GM21825 (cell line): ENCODE measurements at regions not wholly inside any gene's neighbourhood (a gene's known extent, or its start where the extent isn't known, plus 50 kb on each side); places are given as distances from the start of the nearest gene placed in this dataset.
"Not testable (repeated sequence)": the region's sequence is repeated elsewhere in the genome, so short reads cannot be mapped to it uniquely, and the experiment has no call there.

ENCODE experiments used
- ATAC-seq: cut with Tn5 transposase; IDR thresholded peaks from one replicate; pipeline ENCODE4 v1.9.1; 2021; ENCODE audit warnings: mild to moderate bottlenecking, moderate library complexity; ENCODE audit not compliant: unreplicated experiment

- ATAC-seq = no peak
These were observed 162.2 kb upstream of the TNRC6C start for GRCh38 chr17:77796176-77796860.

GRCh38 chr17:77798031-77798430 is 160.5 kb upstream of the TNRC6C start:
- no peak for ATAC-seq

GRCh38 chr17:77798481-77798880 is 160.0 kb upstream of the TNRC6C start:
- ATAC-seq = no peak

GRCh38 chr17:77800816-77801215 is 157.7 kb upstream of the TNRC6C start:
- no peak for ATAC-seq

- no peak for ATAC-seq
These were observed 156.8 kb upstream of the TNRC6C start for GRCh38 chr17:77801545-77802332.

DNA sequence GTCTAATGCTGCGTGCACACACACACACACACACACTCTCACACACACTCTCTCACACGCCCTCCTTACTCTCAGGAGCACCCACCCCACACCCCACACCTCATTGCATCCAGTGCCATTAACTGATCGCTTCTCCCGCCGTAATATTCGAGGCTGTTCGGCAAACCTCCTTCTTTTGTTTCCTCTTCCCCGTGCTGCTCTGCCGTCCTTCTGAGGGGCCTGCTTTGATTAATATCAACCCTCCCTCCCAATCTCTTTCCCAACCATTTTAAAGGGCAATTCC is 156.2 kb upstream of the TNRC6C start:
- no peak for ATAC-seq

GRCh38 chr17:77802811-77803220 is 155.7 kb upstream of the TNRC6C start:
- no peak for ATAC-seq

- no peak for ATAC-seq
These were observed 154.8 kb upstream of the TNRC6C start for GRCh38 chr17:77803726-77804125.

- no peak for ATAC-seq
These were observed 153.6 kb upstream of the TNRC6C start for GRCh38 chr17:77804796-77805426.

GRCh38 chr17:77805970-77806369 is 152.5 kb upstream of the TNRC6C start:
- not testable (repeated sequence) for ATAC-seq

- no peak for ATAC-seq
These were observed 151.3 kb upstream of the TNRC6C start for GRCh38 chr17:77807051-77807745.

DNA sequence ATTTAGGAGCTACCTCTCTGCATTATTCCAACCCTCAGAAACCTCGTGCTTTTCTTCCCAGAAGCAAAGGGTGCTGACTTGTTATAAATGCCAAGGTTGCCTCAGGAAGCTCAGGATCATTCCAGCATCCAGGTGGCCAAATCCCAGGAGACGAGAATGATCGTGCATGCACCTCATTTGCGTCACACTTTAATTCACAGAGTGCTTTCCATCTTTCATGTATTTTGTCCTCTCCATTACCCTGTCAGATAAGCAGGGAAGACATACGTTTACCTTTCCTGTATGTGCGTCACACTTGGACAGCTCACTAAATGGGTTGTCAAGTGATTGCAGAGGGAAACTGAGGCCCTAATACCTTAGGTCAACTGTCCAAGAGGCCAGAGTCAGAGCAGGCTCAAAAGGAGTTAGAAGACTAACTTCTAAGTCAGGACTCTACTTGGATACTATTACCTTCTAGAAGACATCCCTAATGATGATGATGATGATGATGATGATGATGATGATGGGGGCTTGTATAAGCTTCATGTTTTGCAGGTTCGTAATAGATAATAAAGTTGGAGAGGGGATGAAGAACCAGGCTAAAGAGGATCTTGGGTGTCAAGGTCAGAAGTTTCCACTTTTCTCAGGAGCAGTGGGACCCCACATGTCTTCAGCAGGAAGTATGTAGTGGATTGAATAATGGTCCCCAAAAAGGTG is 150.6 kb upstream of the TNRC6C start:
- ATAC-seq = no peak

DNA sequence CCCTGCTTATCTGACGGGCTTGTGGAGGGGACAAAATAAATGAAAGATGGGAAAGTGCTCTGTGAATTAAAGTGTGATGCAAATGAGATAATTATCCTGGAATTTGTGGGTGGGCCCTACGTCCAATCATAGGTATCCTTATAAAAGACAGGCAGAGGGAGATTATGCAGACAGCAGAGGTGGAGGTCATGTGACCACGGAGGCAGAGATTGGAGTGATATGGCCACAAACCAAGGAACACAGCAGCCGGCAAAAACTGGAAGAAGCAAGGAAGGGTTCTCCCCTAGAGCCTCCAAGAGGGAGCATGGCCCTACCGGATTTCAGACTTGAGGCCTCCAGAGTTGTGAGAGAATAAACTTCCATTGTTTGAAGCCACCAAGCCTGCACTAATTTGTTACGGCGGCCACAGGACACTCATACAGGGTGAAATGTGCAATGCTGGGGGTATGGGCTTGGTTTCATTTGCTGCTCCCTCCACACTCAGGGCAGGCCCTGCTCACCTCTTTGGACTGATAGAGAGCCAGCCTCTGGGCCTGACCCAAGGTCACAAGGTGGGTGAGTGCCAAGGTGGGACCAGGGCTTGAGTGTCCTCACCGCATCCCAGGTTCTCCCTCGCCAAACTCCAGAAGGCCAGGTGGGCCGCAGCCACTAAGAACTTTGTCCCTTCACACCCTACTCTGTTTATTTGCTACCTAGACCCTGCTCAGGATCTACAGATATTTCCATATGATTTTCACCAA is 149.6 kb upstream of the TNRC6C start:
- ATAC-seq = no peak

- no peak for ATAC-seq
These were observed 148.7 kb upstream of the TNRC6C start for GRCh38 chr17:77809814-77810213.

GRCh38 chr17:77810536-77810935 is 148.0 kb upstream of the TNRC6C start:
- ATAC-seq = no peak

GRCh38 chr17:77811521-77811920 is 147.0 kb upstream of the TNRC6C start:
- ATAC-seq = no peak

DNA sequence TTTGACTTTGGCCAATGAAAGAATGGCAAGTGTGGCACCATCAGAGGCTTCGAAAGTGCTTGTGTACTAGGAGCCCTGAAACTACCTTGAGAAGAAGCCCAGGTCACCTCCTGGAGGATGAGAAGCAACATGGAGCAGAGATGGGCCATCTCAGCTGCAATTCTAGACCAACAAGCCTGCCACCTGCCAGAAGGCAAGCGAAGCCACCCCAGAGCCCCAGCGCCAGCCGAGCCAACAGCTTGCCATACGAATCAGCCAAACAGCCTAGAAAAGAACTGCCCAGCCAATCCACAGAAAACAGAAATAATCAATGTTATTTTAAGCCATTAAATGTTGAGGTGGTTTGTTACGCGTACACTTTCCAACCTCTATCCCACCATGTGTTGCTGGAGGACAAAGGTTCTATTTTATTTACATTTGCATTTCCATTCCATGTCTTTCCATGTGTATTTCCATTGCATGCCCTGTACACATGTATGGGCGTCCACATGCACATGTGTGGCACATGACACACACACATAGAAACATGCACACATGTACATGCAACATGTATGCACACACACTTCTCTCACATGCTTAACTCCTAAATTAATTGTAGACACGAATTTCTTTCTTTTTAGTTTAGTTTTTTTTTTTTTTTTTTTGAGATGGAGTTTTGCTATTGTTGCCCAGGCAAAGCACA is 144.3 kb upstream of the TNRC6C start:
- ATAC-seq = no peak

DNA sequence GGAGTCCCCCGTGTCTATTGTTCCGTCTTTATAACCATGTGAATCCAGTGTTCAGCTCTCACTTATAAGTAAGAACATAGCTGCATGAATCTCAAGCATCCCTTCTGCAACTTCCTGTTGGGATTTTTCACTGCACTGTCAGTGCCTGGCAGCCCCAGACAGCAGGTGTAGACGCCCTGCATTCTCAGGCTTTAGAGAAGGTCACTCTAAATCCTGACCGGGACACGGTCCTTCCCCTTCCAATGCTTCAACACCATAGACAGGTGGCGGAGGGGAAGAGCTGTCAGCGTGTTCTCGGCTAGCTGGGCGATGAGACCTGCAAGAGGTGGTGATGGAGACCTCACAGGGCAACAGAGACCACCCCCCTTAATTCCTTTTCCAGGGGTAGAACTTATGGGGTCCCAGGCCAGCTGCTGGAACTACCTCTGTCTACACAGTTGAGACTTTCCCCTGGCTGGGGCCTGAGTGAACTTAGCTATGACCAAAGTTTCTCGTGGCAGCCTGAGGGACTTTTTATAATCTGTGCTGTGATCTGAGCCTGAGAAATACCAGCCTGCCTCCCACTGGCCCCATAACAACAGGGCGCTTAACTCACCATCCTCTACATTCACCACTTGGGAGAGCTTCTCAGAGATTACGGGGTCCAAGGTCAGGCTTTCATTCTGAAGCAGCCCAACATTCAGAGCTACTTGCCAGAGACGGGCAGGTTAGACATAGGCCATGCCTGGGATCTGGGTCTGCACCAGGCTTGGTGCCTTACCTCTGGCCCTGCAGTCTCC is 143.2 kb upstream of the TNRC6C start:
- no peak for ATAC-seq

GRCh38 chr17:77817953-77818352 is 140.6 kb upstream of the TNRC6C start:
- no peak for ATAC-seq
